HEK293T (cell line): ENCODE measurements at regions not wholly inside any gene's neighbourhood (a gene's known extent, or its start where the extent isn't known, plus 50 kb on each side); places are given as distances from the start of the nearest gene placed in this dataset.
"Not testable (repeated sequence)": the region's sequence is repeated elsewhere in the genome, so short reads cannot be mapped to it uniquely, and the experiment has no call there.

Source experiments
- BHLHE40 ChIP-seq: fragments of 450-650 bp; IDR thresholded peaks from 2 replicates; pipeline ENCODE4 v1.6.1; 2016; ENCODE audit warnings: mild to moderate bottlenecking, moderate library complexity, borderline replicate concordance
- FOXK2 ChIP-seq: fragments of 450-650 bp; IDR thresholded peaks from 2 replicates; pipeline ENCODE4 v1.6.1; 2016; ENCODE audit warnings: mild to moderate bottlenecking
- FOXM1 ChIP-seq: fragments of 450-650 bp; IDR thresholded peaks from 2 replicates; pipeline ENCODE4 v1.6.1; 2017; ENCODE audit warnings: mild to moderate bottlenecking, borderline replicate concordance
- HDGF ChIP-seq: fragments of 450-650 bp; IDR thresholded peaks from 2 replicates; pipeline ENCODE4 v1.6.1; 2017; ENCODE audit warnings: antibody characterized with exemption, borderline replicate concordance
- LEF1 ChIP-seq: fragments of 450-650 bp; IDR thresholded peaks from 2 replicates; pipeline ENCODE4 v1.6.1; 2017; ENCODE audit warnings: mild to moderate bottlenecking, borderline replicate concordance
- NFRKB ChIP-seq: fragments of 450-650 bp; IDR thresholded peaks from 2 replicates; pipeline ENCODE4 v1.6.1; 2016; ENCODE audit warnings: mild to moderate bottlenecking, moderate library complexity
- SP1 ChIP-seq: fragments of 450-650 bp; IDR thresholded peaks from 2 replicates; pipeline ENCODE4 v1.6.1; 2017
- SUZ12 ChIP-seq: fragments of 450-650 bp; IDR thresholded peaks from 2 replicates; pipeline ENCODE4 v1.6.1; 2016; ENCODE audit warnings: mild to moderate bottlenecking
- TF ChIP-seq, protein P1 (sequence below): fragments of 450-650 bp; IDR thresholded peaks from 2 replicates; pipeline ENCODE4 v1.6.1; 2016

DNA sequence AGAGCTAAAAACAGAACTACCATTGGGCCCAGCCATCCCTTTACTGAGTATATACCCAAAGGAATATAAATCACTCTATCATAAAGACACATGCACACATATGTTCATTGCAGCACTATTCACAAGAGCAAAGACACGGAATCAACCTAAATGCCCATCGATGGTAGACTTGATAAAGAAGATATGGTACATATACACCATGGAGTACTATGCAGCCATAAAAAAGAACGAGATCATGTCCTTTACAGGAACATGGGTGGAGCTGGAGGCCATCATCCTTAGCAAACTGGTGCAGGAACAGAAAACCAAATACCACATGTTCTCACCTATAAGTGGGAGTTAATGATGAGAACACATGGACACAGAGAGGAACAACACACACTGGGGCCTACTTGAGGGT lies 227.1 kb upstream of the RBBP8 start:
- not testable (repeated sequence) for TF ChIP-seq FOXK2, SP1, LEF1, NFRKB, FOXM1, SUZ12, BHLHE40, HDGF
- TF ChIP-seq, protein P1, sequence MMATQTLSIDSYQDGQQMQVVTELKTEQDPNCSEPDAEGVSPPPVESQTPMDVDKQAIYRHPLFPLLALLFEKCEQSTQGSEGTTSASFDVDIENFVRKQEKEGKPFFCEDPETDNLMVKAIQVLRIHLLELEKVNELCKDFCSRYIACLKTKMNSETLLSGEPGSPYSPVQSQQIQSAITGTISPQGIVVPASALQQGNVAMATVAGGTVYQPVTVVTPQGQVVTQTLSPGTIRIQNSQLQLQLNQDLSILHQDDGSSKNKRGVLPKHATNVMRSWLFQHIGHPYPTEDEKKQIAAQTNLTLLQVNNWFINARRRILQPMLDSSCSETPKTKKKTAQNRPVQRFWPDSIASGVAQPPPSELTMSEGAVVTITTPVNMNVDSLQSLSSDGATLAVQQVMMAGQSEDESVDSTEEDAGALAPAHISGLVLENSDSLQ = not testable (repeated sequence)
